Parathyroid adenoma (tissue), 2 donors: ENCODE measurements at regions not wholly inside any gene's neighbourhood (a gene's known extent, or its start where the extent isn't known, plus 50 kb on each side); places are given as distances from the start of the nearest gene placed in this dataset.
"Not testable (repeated sequence)": the region's sequence is repeated elsewhere in the genome, so short reads cannot be mapped to it uniquely, and the experiment has no call there.

ENCODE experiments used
- H2AFZ ChIP-seq: fragments of 300-600 bp; sonication (generic); one replicate; pipeline ENCODE4 v1.7.0; 2017; ENCODE audit warnings: antibody characterized with exemption, mild to moderate bottlenecking
- H3K27ac ChIP-seq: fragments of 300-600 bp; sonication (generic); one replicate; pipeline ENCODE4 v1.7.0; 2017
- H3K27me3 ChIP-seq: fragments of 300-600 bp; sonication (generic); one replicate; pipeline ENCODE4 v1.7.0; 2017; ENCODE audit warnings: low read length; ENCODE audit not compliant: control insufficient read depth, insufficient read depth
- H3K36me3 ChIP-seq: fragments of 300-600 bp; sonication (generic); one replicate; pipeline ENCODE4 v1.7.0; 2017; ENCODE audit warnings: low read length; ENCODE audit not compliant: control insufficient read depth, insufficient read depth
- H3K4me1 ChIP-seq: fragments of 300-600 bp; sonication (generic); one replicate; pipeline ENCODE4 v1.7.0; 2017; ENCODE audit warnings: control low read depth
- H3K4me2 ChIP-seq: fragments of 300-600 bp; sonication (generic); one replicate; pipeline ENCODE4 v1.7.0; 2017; ENCODE audit warnings: low read length
- H3K4me3 ChIP-seq: fragments of 300-600 bp; sonication (generic); one replicate; pipeline ENCODE4 v1.7.0; 2017; ENCODE audit warnings: low read depth, low read length
- H3K79me2 ChIP-seq: fragments of 300-600 bp; sonication (generic); one replicate; pipeline ENCODE4 v1.7.0; 2017; ENCODE audit warnings: control low read depth
- H3K9ac ChIP-seq: fragments of 300-600 bp; sonication (generic); one replicate; pipeline ENCODE4 v1.7.0; 2017; ENCODE audit warnings: mild to moderate bottlenecking
- H3K9me3 ChIP-seq: fragments of 300-600 bp; sonication (generic); one replicate; pipeline ENCODE4 v1.7.0; 2017; ENCODE audit warnings: low read length; ENCODE audit not compliant: control insufficient read depth
- TF ChIP-seq, protein P1 (sequence below): fragments of 300-600 bp; sonication (generic); IDR thresholded peaks from one replicate; pipeline ENCODE4 v1.7.0; 2017; ENCODE audit warnings: antibody characterized with exemption, mild to moderate bottlenecking
- donor health status: primary hyperparathyroidism.

DNA sequence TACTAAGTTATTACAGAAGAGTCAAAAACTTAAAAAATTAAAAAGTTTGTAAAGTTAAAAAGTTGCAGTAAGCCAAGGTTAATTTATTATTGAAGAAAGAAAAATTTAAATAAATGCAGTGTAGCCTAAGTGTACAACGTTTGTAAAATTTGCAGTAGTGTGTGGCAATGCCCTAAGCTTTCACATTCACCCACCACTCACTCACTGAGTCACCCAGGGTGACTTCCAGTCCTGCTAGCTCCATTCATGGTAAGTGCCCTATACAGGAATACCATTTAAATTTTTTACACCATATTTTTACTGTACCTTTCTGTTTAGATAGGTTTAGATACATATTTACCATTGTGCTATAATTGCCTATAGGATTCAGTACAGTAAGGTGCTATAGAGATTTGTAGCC lies 88.6 kb downstream of the CTH start:
- Histone ChIP-seq H3K79me2 (no peaks in the 10 kb centered on the region), H3K4me3 (no peak overlapping the region), H3K9me3 (no peaks in the 10 kb centered on the region), H3K27me3 (no peaks in the 10 kb centered on the region), H3K36me3 (no peaks in the 10 kb centered on the region), H3K4me2 (no peak overlapping the region), H2AFZ (no peak overlapping the region), H3K9ac (no peak overlapping the region), H3K27ac (no peak overlapping the region), H3K4me1 (no peaks in the 10 kb centered on the region)
- TF ChIP-seq, protein P1, sequence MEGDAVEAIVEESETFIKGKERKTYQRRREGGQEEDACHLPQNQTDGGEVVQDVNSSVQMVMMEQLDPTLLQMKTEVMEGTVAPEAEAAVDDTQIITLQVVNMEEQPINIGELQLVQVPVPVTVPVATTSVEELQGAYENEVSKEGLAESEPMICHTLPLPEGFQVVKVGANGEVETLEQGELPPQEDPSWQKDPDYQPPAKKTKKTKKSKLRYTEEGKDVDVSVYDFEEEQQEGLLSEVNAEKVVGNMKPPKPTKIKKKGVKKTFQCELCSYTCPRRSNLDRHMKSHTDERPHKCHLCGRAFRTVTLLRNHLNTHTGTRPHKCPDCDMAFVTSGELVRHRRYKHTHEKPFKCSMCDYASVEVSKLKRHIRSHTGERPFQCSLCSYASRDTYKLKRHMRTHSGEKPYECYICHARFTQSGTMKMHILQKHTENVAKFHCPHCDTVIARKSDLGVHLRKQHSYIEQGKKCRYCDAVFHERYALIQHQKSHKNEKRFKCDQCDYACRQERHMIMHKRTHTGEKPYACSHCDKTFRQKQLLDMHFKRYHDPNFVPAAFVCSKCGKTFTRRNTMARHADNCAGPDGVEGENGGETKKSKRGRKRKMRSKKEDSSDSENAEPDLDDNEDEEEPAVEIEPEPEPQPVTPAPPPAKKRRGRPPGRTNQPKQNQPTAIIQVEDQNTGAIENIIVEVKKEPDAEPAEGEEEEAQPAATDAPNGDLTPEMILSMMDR, result no peak

GRCh38 chr1:70503358-70503757 lies 92.3 kb downstream of the CTH start:
- Histone ChIP-seq H3K36me3 (no peaks in the 10 kb centered on the region), H3K9me3 (no peaks in the 10 kb centered on the region), H3K4me3 (no peak overlapping the region), H3K4me1 (no peaks in the 10 kb centered on the region), H3K9ac (no peak overlapping the region), H3K4me2 (no peak overlapping the region), H3K27me3 (no peaks in the 10 kb centered on the region), H2AFZ (no peak overlapping the region), H3K27ac (no peak overlapping the region), H3K79me2 (no peaks in the 10 kb centered on the region)
- TF ChIP-seq, protein P1, result no peak

GRCh38 chr1:70504176-70504820 lies 93.2 kb downstream of the CTH start:
- TF ChIP-seq, protein P1, result no peak

DNA sequence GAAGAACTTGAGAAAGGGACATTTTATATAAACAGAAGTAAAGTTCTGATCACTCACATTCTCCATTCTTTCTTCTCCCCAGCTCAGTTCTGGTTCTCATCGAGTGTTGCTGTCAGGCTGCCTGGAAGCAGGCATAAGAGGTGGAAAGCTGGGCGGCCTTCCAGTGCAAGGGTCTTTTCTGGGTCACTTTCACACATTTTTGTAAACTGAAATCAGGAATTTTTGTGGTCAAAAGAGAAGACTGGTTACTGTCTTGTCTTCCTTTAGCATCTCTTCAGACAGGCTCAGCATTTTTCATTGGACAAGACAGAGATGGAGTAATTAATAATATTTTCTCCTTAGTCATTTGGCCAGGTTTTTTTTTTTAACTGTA lies 93.7 kb downstream of the CTH start:
- no peak overlapping the region for H2AFZ ChIP-seq
- H3K4me2 ChIP-seq, result no peak overlapping the region
- no peaks in the 10 kb centered on the region for H3K36me3 ChIP-seq
- H3K9me3 ChIP-seq, result no peaks in the 10 kb centered on the region
- H3K9ac ChIP-seq, result no peak overlapping the region
- TF ChIP-seq, protein P1, result no peak
- no peaks in the 10 kb centered on the region for H3K79me2 ChIP-seq
- no peaks in the 10 kb centered on the region for H3K4me1 ChIP-seq
- no peaks in the 10 kb centered on the region for H3K27me3 ChIP-seq
- no peak overlapping the region for H3K4me3 ChIP-seq
- H3K27ac ChIP-seq, result no peak overlapping the region

More at GRCh38 chr1:70504176-70504820, 93.2 kb downstream of the CTH start:
- Histone ChIP-seq H3K9ac (no peak overlapping the region), H3K79me2 (no peaks in the 10 kb centered on the region), H3K4me1 (no peaks in the 10 kb centered on the region), H3K36me3 (no peaks in the 10 kb centered on the region), H3K4me2 (no peak overlapping the region), H3K4me3 (no peak overlapping the region), H3K27ac (no peak overlapping the region), H3K27me3 (no peaks in the 10 kb centered on the region), H2AFZ (no peak overlapping the region), H3K9me3 (no peaks in the 10 kb centered on the region)

DNA sequence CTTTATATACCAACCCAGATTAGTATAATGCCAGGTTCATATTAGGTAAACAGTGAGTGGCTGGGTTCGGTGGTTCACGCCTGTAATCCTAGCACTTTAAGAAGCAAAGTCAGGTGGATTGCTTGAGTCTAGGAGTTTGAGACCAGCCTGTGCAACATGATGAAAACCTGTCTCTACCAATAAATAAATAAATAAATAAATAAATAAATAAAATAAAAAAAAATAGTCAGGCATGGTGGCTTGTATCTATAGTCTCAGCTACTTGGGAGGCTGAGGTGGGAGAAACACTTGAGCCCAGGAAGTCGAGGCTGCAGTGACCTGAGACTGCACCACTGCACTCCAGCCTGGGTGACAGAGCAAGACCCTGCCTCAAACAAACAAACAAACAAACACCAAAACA lies 96.9 kb downstream of the CTH start:
- H3K36me3 ChIP-seq, H3K27me3 ChIP-seq, H2AFZ ChIP-seq, H3K4me2 ChIP-seq, H3K4me1 ChIP-seq, H3K4me3 ChIP-seq, H3K79me2 ChIP-seq, H3K9me3 ChIP-seq, H3K9ac ChIP-seq, H3K27ac ChIP-seq: not testable (repeated sequence)
